HCT116 (cell line): ENCODE measurements at regions not wholly inside any gene's neighbourhood (a gene's known extent, or its start where the extent isn't known, plus 50 kb on each side); places are given as distances from the start of the nearest gene placed in this dataset.

Experiments
- ATAC-seq: fragments of 200-7000 bp; cut with Tn5 transposase; 2 replicates; pipeline ENCODE4 v1.9.1; 2020; ENCODE audit warnings: mild to moderate bottlenecking, moderate library complexity
- BruUV-seq: library from RNA; stranded (reverse); fragments of 400-500 nt; replicated peaks from 2 replicates; lab custom pipeline; 2021; lab: Mats Ljungman, UMichigan
- CTCF ChIA-PET: fragments of 300-600 bp; sonication (Branson Sonifier 250); formaldehyde crosslinking; loops from one replicate; lab custom pipeline; 2021; ENCODE audit warnings: antibody characterized with exemption; lab: Charles Lee
- POLR2A ChIA-PET: fragments of 300-600, 350-600 bp; sonication (Branson Sonifier 250); formaldehyde crosslinking; loops from one replicate; lab custom pipeline; 2021; ENCODE audit warnings: antibody characterized with exemption; lab: Charles Lee
- RAD21 ChIA-PET, 2 experiments: fragments of 300-600 bp; sonication (Branson Sonifier 250); formaldehyde crosslinking; loops; one replicate each; lab custom pipeline; 2023; ENCODE audit warnings: low total read pairs in 2 of 2; ENCODE audit not compliant: uncharacterized antibody in 2 of 2, unreplicated experiment in 2 of 2, low non-redundant PET in 1 of 2; lab: Charles Lee
- DNase-seq: peaks from one replicate; pipeline ENCODE4 v3.0.0-alpha.2; 2010; ENCODE audit warnings: low read depth, low spot score
- H2AFZ ChIP-seq: fragments of 200-600 bp; shearing (Covaris generic), sonication (generic); 2 replicates; pipeline ENCODE4 v1.6.1; 2017; ENCODE audit warnings: low read depth, mixed run types, mixed read lengths, antibody characterized with exemption, low read length; ENCODE audit not compliant: poor library complexity, severe bottlenecking
- H3K27ac ChIP-seq: 2 replicates; pipeline ENCODE4 v1.5.1; 2012; ENCODE audit warnings: low read depth, low read length
- H3K27me3 ChIP-seq: fragments of 200-600 bp; sonication (generic); 2 replicates; pipeline ENCODE4 v1.6.1; 2016; ENCODE audit warnings: mixed run types, low read length, mixed read lengths; ENCODE audit not compliant: insufficient read depth
- H3K36me3 ChIP-seq, 2 experiments: fragments of 200-500 bp in 1 of 2; fragments of 200-600 bp in 1 of 2; sonication (Bioruptor generic) in 1 of 2; sonication (generic) in 1 of 2; 2 replicates each; pipeline versions ENCODE4 v1.5.1 to v1.6.1; 2014 to 2016; ENCODE audit warnings: low read length in 2 of 2, inconsistent platforms in 1 of 2, mixed read lengths in 1 of 2, mixed run types in 1 of 2; ENCODE audit not compliant: insufficient read depth in 2 of 2, control insufficient read depth in 1 of 2
- H3K4me1 ChIP-seq, 2 experiments: fragments of 200-600 bp in 1 of 2; sonication (generic) in 1 of 2; 2 replicates each; pipeline versions ENCODE4 v1.5.1 to v1.6.1; 2012 to 2017; ENCODE audit warnings: low read length in 2 of 2, inconsistent platforms in 1 of 2, mild to moderate bottlenecking in 1 of 2, mixed read lengths in 1 of 2, mixed run types in 1 of 2, moderate library complexity in 1 of 2; ENCODE audit not compliant: insufficient read depth in 2 of 2, control insufficient read depth in 1 of 2
- H3K4me2 ChIP-seq: fragments of 200-600 bp; sonication (generic); 2 replicates; pipeline ENCODE4 v1.6.1; 2017; ENCODE audit warnings: mixed run types, low read length, mixed read lengths
- H3K4me3 ChIP-seq, 2 experiments: fragments of 200-600 bp in 1 of 2; sonication (generic) in 1 of 2; replicated peaks in 1 of 2; 2 replicates each; pipeline ENCODE4 v1.5.1; 2011 to 2016; ENCODE audit warnings: low read length in 2 of 2, control low read depth in 1 of 2, low read depth in 1 of 2, mild to moderate bottlenecking in 1 of 2, mixed read lengths in 1 of 2, mixed run types in 1 of 2
- H3K79me2 ChIP-seq: fragments of 200-600 bp; sonication (generic); 2 replicates; pipeline ENCODE4 v1.6.1; 2017; ENCODE audit warnings: mild to moderate bottlenecking, mixed run types, low read length, moderate library complexity, mixed read lengths; ENCODE audit not compliant: insufficient read depth
- H3K9ac ChIP-seq: fragments of 200-600 bp; sonication (generic); 2 replicates; pipeline ENCODE4 v1.6.1; 2016; ENCODE audit warnings: low read length, mixed read lengths
- H3K9me2 ChIP-seq: fragments of 200-600 bp; sonication (generic), shearing (Covaris generic); 2 replicates; pipeline ENCODE4 v1.6.1; 2017; ENCODE audit warnings: mixed run types, mild to moderate bottlenecking, moderate library complexity; ENCODE audit not compliant: insufficient read depth
- H3K9me3 ChIP-seq, 2 experiments: fragments of 200-500 bp in 1 of 2; fragments of 200-600 bp in 1 of 2; sonication (Bioruptor generic) in 1 of 2; sonication (generic) in 1 of 2; 2 replicates each; pipeline ENCODE4 v1.6.1; 2014 to 2017; ENCODE audit warnings: low read length in 2 of 2, mixed read lengths in 2 of 2, inconsistent platforms in 1 of 2, low read depth in 1 of 2, mild to moderate bottlenecking in 1 of 2, mixed run types in 1 of 2, moderate library complexity in 1 of 2; ENCODE audit not compliant: control insufficient read depth in 1 of 2, insufficient read depth in 1 of 2
- H4K20me1 ChIP-seq: fragments of 200-600 bp; sonication (generic), shearing (Covaris generic); 2 replicates; pipeline ENCODE4 v1.6.1; 2017; ENCODE audit warnings: mixed run types, mild to moderate bottlenecking, moderate library complexity; ENCODE audit not compliant: insufficient read depth
- ATF3 ChIP-seq: IDR thresholded peaks from 2 replicates; pipeline ENCODE4 v1.6.1; 2012
- CEBPB ChIP-seq: IDR thresholded peaks from 2 replicates; pipeline ENCODE4 v1.6.1; 2012; ENCODE audit warnings: low read depth
- EZH2 ChIP-seq: fragments of 200-600 bp; sonication (generic); IDR thresholded peaks from 2 replicates; pipeline ENCODE4 v1.6.1; 2017; ENCODE audit warnings: antibody characterized with exemption, mixed run types
- FOSL1 ChIP-seq: IDR thresholded peaks from 2 replicates; pipeline ENCODE4 v1.6.1; 2012; ENCODE audit warnings: low read depth
- JUND ChIP-seq: IDR thresholded peaks from 2 replicates; pipeline ENCODE4 v1.6.1; 2012
- MAX ChIP-seq: IDR thresholded peaks from 2 replicates; pipeline ENCODE4 v1.6.1; 2012
- POLR2AphosphoS5 ChIP-seq: IDR thresholded peaks from 2 replicates; pipeline ENCODE4 v1.6.1; 2011; ENCODE audit warnings: mild to moderate bottlenecking, low read depth, low read length, moderate library complexity
- RAD21 ChIP-seq: IDR thresholded peaks from 2 replicates; pipeline ENCODE4 v1.6.1; 2012; ENCODE audit warnings: low read depth, mild to moderate bottlenecking
- SP1 ChIP-seq: IDR thresholded peaks from 2 replicates; pipeline ENCODE4 v1.6.1; 2012; ENCODE audit warnings: low read depth
- TCF7L2 ChIP-seq: IDR thresholded peaks from 2 replicates; pipeline ENCODE4 v1.7.0; 2011; ENCODE audit warnings: borderline replicate concordance, inconsistent platforms; ENCODE audit not compliant: insufficient read depth, insufficient read length; ENCODE audit errors: extremely low read depth
- YY1 ChIP-seq: IDR thresholded peaks from 2 replicates; pipeline ENCODE4 v1.6.1; 2011; ENCODE audit warnings: low read length, low read depth, moderate library complexity, mild to moderate bottlenecking; ENCODE audit not compliant: insufficient replicate concordance; ENCODE audit errors: extremely low read depth
- intact Hi-C: fragments of 100-400 bp; cut with micrococcal nuclease; formaldehyde crosslinking; loops from 2 replicates; pipeline ENCODE4 v1.10.0; 2022
- TF ChIP-seq, protein P1 (sequence below), 3 experiments: fragments of 200-600 bp in 1 of 3; sonication (generic) in 1 of 3; IDR thresholded peaks in 2 of 3; conservative IDR thresholded peaks in 1 of 3; 2 replicates each; pipeline ENCODE4 v1.5.1; 2012 to 2017; ENCODE audit warnings: low read depth in 2 of 3, low read length in 2 of 3, antibody characterized with exemption in 1 of 3, borderline replicate concordance in 1 of 3, control low read depth in 1 of 3, mild to moderate bottlenecking in 1 of 3, mixed read lengths in 1 of 3, mixed run types in 1 of 3, moderate library complexity in 1 of 3; ENCODE audit not compliant: insufficient read depth in 1 of 3

GRCh38 chr2:60354713-60355112 lies 198.7 kb downstream of the BCL11A start (continued):
- TF ChIP-seq SP1 (no peak), MAX (no peak), ATF3 (no peak), POLR2AphosphoS5 (no peak), CEBPB (no peak), EZH2 (no peak)

- Histone ChIP-seq H3K4me3 (no peak overlapping the region), H3K79me2 (no peaks in the 10 kb centered on the region), H3K4me1 (no peaks in the 10 kb centered on the region), H3K27ac (no peak overlapping the region), H3K9me2 (no peaks in the 10 kb centered on the region), H4K20me1 (no peaks in the 10 kb centered on the region), H2AFZ (no peak overlapping the region), H3K9ac (no peak overlapping the region), H3K9me3 (no peaks in the 10 kb centered on the region), H3K27me3 (peaks cover 27% of the 10 kb centered on the region), H3K36me3 (no peaks in the 10 kb centered on the region), H3K4me2 (no peak overlapping the region)
- TF ChIP-seq FOSL1 (no peak), RAD21 (no peak), TCF7L2 (no peak), JUND (no peak), YY1 (no peak)
- TF ChIP-seq, protein P1, sequence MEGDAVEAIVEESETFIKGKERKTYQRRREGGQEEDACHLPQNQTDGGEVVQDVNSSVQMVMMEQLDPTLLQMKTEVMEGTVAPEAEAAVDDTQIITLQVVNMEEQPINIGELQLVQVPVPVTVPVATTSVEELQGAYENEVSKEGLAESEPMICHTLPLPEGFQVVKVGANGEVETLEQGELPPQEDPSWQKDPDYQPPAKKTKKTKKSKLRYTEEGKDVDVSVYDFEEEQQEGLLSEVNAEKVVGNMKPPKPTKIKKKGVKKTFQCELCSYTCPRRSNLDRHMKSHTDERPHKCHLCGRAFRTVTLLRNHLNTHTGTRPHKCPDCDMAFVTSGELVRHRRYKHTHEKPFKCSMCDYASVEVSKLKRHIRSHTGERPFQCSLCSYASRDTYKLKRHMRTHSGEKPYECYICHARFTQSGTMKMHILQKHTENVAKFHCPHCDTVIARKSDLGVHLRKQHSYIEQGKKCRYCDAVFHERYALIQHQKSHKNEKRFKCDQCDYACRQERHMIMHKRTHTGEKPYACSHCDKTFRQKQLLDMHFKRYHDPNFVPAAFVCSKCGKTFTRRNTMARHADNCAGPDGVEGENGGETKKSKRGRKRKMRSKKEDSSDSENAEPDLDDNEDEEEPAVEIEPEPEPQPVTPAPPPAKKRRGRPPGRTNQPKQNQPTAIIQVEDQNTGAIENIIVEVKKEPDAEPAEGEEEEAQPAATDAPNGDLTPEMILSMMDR (IDR thresholded peaks at IDR 0.05 in 2 of 3, conservative IDR thresholded peaks at IDR 0.05 in 1 of 3; ENCODE audit: borderline replicate concordance in 1 of 3, insufficient read depth in 1 of 3, low read depth in 2 of 3, low read length in 2 of 3) = no peak
- no TSS peak for BruUV-seq
- POLR2A ChIA-PET = no interaction called here
- intact Hi-C loops = no loop called here
- ATAC-seq (no peak), DNase-seq (no peak)
- RAD21 ChIA-PET = no interaction called here
- CTCF ChIA-PET = no interaction called here
Observed at GRCh38 chr2:60353863-60354262, 199.6 kb downstream of the BCL11A start.
